GM18909 (cell line): ENCODE measurements at regions not wholly inside any gene's neighbourhood (a gene's known extent, or its start where the extent isn't known, plus 50 kb on each side); places are given as distances from the start of the nearest gene placed in this dataset.
A peak's percentile ranks its signal among the peaks of the same experiment; 100 is the strongest.

Experiments
- ATAC-seq: cut with Tn5 transposase; IDR thresholded peaks from one replicate; pipeline ENCODE4 v1.9.1; 2021; ENCODE audit warnings: mild to moderate bottlenecking; ENCODE audit not compliant: unreplicated experiment, poor library complexity

DNA sequence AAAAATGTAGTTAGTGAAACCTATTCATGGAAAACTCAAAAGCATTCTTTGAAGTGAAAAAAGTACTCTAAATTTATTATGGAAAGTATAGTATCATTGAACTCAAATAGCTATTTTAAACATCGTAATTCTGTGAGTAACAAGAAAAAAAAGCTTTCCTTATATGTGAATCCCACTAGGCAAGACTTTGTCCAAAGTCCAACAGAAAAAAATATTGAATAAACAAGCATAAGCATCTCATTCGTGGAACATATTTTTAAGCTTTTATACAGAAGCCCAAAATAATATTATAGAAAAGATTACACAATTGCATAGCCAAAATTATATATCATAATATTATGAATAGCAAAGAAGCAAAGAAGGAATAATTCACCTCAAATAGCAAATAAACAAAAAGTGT, 79.4 kb upstream of the IFNE start:
- no peak for ATAC-seq

- ATAC-seq: no peak
Measured at GRCh38 chr9:21564175-21564574, 82.1 kb upstream of the IFNE start.

DNA sequence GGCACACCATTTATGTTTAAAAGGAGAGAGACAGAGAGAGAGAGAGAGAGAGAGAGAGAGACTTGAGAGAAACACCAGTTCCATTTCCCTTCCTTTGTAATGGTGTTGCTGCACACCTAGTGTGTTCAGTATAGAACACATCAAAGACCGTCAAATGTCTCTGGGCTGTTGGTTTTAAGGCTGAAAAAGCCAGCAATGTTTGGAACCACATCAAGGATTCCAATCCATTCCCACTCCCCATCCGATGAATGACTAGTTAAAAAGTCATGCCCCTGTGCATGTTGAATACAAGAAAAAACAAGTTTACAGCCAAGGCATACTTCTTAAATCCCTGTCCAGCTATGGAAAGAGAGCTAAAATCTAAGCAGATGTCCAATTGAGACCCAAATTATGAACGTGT, 83.0 kb upstream of the IFNE start:
- ATAC-seq: no peak

DNA sequence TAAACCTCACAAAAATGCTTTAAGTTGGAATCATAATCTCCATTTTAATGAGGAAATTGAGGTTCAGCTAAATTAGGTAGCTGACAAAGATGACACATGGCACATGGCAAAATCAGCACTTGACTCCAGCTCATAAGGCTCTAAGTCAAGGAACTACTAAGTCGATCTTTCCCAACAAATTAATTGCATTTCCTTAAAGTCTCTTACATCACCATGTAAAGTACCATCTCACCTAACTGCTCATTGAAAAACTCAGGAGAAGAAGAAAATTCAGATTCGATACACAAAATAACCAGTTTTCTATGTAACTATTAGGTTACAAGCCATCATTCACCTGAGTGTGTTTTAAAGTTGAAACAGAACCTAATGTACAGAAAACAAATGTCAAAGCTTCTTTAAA, 85.8 kb upstream of the IFNE start:
- no peak for ATAC-seq

GRCh38 chr9:21568484-21568883, 86.4 kb upstream of the IFNE start:
- ATAC-seq: no peak

DNA sequence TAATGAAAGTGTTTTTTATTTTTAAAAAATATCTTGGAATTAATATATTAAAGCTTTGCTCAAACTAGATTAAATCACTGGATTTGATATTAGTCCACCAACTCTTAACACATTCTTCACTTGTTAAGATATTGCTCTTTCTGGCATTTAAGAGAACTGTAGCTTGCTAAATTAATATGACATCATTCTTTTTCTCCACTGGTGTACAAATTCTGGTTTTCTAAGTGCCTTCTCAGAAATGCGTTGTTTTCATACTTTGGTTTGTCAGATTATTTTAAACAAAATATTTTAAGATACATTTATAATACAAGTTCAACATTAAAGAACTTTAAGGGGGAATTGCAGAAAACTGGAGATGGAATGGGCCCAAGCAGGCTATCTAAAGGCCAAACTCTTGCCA, 87.6 kb upstream of the IFNE start:
- ATAC-seq: no peak

DNA sequence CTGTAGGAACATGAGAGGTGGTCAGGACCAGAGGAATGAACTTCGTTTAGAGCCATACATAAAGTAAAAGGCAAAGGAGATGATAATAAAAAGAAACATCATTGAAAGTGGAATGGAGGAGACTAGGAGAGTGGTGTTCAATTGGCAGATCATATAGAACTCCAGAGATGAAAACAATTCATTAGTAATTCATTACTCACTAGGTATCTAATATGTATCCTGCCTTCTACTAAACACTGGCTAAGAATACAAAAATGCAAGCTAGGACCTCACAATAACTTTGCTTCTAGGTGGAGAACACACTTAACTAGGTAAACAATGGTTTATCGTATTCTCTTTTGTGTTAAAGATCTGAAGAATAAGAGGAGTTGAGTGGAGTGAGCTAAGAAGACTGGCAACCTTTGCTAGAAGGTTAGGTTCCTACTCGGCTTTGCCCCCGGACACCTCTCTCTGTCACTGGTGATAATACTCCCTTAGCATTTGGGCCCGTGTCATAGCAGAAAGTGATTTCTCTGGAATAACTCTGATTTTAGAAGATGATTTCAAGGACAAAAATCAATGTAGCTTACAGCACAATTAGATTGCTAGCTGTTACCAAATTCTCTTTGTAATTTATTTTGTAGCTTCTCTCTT, 88.6 kb upstream of the IFNE start:
- ATAC-seq: no peak

DNA sequence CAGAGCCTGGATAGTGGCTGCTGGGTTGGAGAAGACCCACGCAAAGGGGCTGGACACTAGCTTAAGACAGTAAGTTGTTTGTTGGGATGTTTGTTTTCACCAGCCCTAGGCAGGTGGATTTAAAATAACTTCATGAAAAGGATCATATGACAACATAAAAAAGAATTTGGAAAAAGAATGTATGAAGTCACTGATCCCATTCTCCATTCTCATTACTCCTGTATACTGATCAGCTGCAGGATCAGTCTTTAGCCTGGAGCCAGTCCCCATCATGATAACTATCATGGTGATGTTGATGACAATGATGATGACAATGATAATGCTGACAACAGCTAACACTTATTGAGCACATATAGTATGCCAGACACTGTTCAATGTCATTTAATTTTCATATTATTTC, 92.1 kb upstream of the IFNE start:
- no peak for ATAC-seq

DNA sequence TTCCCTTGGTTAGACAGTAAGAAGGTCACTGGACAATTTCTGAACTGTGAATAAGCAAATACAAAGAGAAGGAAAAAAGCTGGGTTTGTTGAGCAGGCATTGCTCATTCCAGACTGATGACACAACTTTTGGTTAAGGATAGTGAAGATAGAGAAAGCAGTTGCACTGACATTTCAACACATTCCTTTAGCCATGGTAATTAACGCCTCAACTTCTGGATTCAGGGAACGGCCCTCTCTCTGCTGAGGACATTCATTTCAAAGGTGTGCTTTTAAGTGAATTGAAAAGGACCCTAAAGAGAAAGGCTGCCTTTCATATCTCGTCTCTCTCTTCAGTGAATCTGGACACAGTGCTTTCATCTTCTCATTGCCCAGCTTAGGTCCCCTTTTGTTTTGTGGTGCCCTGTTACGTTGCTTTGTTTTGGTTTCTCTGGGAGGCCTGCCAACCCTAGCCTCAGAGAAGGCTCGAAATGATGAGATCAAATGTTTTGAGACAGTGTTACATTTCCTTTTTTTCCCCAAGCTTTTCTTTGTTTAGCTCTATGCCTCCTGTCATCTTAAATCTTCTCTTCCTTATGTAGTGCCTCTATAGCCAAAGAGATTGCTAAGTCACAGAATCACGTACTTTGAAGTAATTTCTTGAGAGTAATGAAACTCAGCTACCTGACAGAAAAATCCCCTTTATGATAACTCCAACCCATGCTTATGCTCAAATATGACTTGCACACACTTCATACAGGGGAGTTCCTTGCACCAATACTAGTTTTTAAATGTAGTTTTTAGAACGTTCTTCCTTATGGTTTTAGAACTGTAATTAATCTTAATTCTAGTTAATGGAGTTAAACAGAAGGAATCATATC, 94.4 kb upstream of the IFNE start:
- peak; percentile 53 for ATAC-seq

DNA sequence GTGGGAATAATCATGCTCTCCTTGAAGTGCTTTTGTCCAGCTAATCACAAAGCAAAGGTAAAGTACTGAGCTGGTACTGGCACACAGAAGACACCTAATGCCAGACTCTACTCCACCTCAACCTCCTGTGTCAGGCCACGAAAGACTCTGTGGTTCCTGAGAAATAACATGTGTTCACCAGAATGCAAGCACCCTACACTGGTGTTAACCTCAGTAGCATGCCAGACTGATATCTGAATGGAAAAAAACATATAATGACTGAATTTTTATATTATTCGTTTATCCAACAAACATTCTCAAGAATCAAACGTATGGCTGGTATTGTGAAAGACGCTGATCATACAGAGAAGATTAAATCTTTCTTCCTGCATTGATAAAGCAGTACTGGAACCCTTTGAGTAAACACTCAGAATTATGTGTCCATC, 97.1 kb upstream of the IFNE start:
- ATAC-seq: no peak

GRCh38 chr9:21579743-21580142, 97.6 kb upstream of the IFNE start:
- no peak for ATAC-seq

DNA sequence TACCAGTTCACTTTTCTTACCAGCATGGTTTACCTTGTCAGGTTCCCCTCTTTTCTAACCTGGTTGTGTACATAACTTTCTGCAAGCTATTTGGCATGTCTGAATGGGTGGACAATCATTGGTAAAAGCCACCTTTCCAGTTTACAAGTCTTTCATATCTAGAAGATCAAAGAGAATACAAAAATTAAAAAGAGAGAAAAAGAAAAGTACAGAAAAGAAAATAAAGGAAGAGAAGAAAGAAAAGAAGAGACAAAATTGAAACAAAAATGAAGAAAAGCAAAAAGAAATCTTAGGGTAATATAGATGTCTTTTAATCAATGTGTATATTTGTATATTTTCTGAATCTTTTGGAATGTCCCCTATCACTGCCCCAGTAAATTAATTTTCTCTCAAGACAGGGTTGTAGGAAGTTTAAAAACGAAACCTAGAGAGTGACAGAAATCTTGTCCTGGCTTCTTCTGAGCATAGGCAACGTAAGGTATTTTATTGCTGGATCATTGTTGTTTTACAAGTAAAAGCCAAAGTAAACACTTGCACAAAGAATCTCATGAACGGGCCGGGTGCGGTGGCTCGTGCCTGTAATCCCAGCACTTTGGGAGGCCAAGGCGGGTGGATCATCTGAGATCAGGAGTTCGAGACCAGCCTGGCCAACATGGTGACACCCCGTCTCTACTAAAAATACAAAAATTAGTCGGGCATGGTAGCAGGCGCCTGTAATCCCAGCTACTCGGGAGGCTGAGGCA, 98.7 kb upstream of the IFNE start:
- no peak for ATAC-seq

DNA sequence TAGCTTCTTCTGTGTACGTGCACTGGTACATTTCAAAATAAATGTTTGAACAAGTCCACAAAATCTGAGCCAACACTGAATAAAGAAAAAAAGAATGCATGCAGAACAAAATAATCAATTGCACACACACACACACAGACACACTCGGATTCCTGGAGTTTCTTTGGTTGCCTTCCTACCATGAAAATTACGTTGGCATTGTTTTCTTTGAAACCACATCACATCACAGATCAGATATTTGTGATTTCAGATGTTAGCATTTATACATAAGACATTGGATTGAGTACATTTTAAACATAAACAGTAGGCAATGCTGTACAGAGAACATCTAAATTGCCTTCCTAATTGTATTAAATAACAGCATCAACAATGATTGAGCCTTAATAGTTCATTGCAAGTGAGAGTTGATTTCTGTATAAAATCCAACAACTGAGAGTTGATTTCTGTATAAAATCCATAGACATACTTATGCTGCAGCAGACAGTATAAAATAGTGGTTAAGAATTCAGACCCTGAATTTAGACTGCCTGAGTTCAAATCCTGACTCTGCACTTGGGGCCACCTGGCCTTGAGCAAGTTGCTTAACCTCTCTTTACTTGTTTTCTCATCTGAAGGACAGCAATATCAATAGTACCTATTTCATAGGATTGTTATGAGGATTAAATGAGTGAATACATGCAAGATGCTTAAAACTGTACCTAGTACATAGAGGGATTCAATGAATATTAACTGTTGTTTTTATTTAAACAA, 101.7 kb upstream of the IFNE start:
- no peak for ATAC-seq

GRCh38 chr9:21584890-21585289, 102.8 kb upstream of the IFNE start:
- no peak for ATAC-seq

GRCh38 chr9:21585756-21586752, 103.9 kb upstream of the IFNE start:
- no peak for ATAC-seq

DNA sequence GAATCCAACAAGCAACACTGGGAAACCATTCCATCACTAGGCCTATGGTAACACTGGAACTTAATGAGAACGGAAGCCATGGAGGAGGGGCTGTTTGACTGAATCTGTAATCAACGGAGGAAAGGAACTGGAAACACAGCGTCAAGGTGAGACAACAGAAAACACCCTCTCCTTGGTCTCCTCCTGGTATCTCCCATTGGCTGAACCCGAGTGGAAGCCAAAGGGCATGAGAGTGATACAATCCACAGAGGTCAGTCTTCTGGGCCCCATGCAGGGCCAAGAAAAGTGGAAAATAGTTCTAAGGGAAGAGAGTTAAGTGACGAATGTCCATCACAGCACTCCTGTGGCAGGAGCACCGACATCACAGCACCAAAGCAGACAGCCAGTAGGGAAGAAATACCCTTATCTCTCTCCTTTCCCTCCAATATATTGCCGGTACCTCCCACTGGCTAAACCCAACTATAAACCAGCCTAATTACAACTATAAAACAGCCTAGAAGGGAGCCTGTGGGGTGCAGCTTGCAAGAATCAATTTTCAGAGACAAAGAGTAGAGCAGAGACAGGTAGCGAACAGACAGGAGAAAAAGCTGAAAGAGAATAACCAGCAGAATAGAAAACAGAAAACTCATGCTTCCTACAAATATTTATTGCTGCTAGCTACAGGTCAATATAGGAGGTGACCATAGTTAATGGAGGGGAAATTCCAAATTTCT, 107.4 kb upstream of the IFNE start:
- no peak for ATAC-seq

GRCh38 chr9:21590058-21590996, 108.2 kb upstream of the IFNE start:
- no peak for ATAC-seq
